ENCODE measurements at regions not wholly inside any gene's neighbourhood (a gene's known extent, or its start where the extent isn't known, plus 50 kb on each side); places are given as distances from the start of the nearest gene placed in this dataset.

GRCh38 chrY:8807648-8808408 is 529.4 kb upstream of the TSPY4 start:
- Histone ChIP-seq H3K4me3 (replicated peaks in 1 of 3; ENCODE audit: insufficient read depth in 1 of 3, low read depth in 2 of 3, low read length in 3 of 3) (no peak overlapping the region), H3K27ac (ENCODE audit: extremely low read length, insufficient read depth, low read length) (no peak overlapping the region), H4K20me1 (ENCODE audit: insufficient read depth, low read length) (no peaks in the 10 kb centered on the region), H3K9ac (ENCODE audit: insufficient read depth, low read depth, low read length) (no peak overlapping the region), H2AFZ (ENCODE audit: low read length) (no peak overlapping the region), H3K27me3 (ENCODE audit: control insufficient read depth in 1 of 2, insufficient read depth in 2 of 2, low read length in 2 of 2) (no peaks in the 10 kb centered on the region), H3K4me2 (ENCODE audit: low read depth, low read length) (no peak overlapping the region), H3K36me3 (replicated peaks in 1 of 2; ENCODE audit: control insufficient read depth in 1 of 2, insufficient read depth in 2 of 2, low read length in 2 of 2) (no peaks in the 10 kb centered on the region), H3K4me1 (ENCODE audit: insufficient read depth, low read length) (no peaks in the 10 kb centered on the region), H3K9me3 (ENCODE audit: low read length) (no peaks in the 10 kb centered on the region), H3K79me2 (ENCODE audit: insufficient read depth, low read length) (no peaks in the 10 kb centered on the region)
- CTCF ChIA-PET (ENCODE audit: low intra/inter-chr PET ratio, low total read pairs) = no interaction called here
- in situ Hi-C loops (cut with HindIII; ENCODE audit: extremely low pct_ligation_motif_present, low pct_unique_long_range_greater_than_20kb) (no loop called here), intact Hi-C loops (cut with micrococcal nuclease; ENCODE audit: unreplicated experiment) (no loop called here)
- POLR2A ChIA-PET = no interaction called here
- no peak for FAIRE-seq
- peak; percentile 42 for TF ChIP-seq STAG1 (CRISPR knock-in tag; IDR thresholded peaks at IDR 0.05)
- TF ChIP-seq CTCF (CRISPR knock-in tag; IDR thresholded peaks at IDR 0.05) = peak; percentile 20; the same call in 1 of the 2 replicates
- TF ChIP-seq YEATS4 (CRISPR knock-in tag; IDR thresholded peaks at IDR 0.05; ENCODE audit: borderline replicate concordance) = no peak
- no peak for DNase-seq (ENCODE audit: low spot score)
- WGBS (ENCODE audit: low lambda C conversion rate) = 63% methylated on average over 3 of the region's 5 CpGs
- no TSS peak for BruUV-seq (replicated peaks)
- no peak for ATAC-seq

GRCh38 chrY:8808611-8809010 is 528.7 kb upstream of the TSPY4 start:
- no TSS peak for BruUV-seq (replicated peaks)
- FAIRE-seq (peak; percentile 48), DNase-seq (ENCODE audit: low spot score) (no peak), ATAC-seq (no peak)
- ChIA-PET CTCF (ENCODE audit: low intra/inter-chr PET ratio, low total read pairs) (no interaction called here), POLR2A (no interaction called here)
- no peaks in the 10 kb centered on the region for H3K27me3 ChIP-seq (ENCODE audit: control insufficient read depth in 1 of 2, insufficient read depth in 2 of 2, low read length in 2 of 2)
- no peak overlapping the region for H3K4me3 ChIP-seq (replicated peaks in 1 of 3; ENCODE audit: insufficient read depth in 1 of 3, low read depth in 2 of 3, low read length in 3 of 3)
- no peak overlapping the region for H3K27ac ChIP-seq (ENCODE audit: extremely low read length, insufficient read depth, low read length)
- no peaks in the 10 kb centered on the region for H3K36me3 ChIP-seq (replicated peaks in 1 of 2; ENCODE audit: control insufficient read depth in 1 of 2, insufficient read depth in 2 of 2, low read length in 2 of 2)
- no peak overlapping the region for H2AFZ ChIP-seq (ENCODE audit: low read length)
- in situ Hi-C loops (cut with HindIII; ENCODE audit: extremely low pct_ligation_motif_present, low pct_unique_long_range_greater_than_20kb) (no loop called here), intact Hi-C loops (cut with micrococcal nuclease; ENCODE audit: unreplicated experiment) (no loop called here)
- WGBS (ENCODE audit: low lambda C conversion rate) = no CpG with 5 or more reads among the region's 3 CpGs
- no peaks in the 10 kb centered on the region for H3K79me2 ChIP-seq (ENCODE audit: insufficient read depth, low read length)
- H3K4me2 ChIP-seq (ENCODE audit: low read depth, low read length) = no peak overlapping the region
- H4K20me1 ChIP-seq (ENCODE audit: insufficient read depth, low read length) = no peaks in the 10 kb centered on the region
- H3K9me3 ChIP-seq (ENCODE audit: low read length) = no peaks in the 10 kb centered on the region
- H3K4me1 ChIP-seq (ENCODE audit: insufficient read depth, low read length) = no peaks in the 10 kb centered on the region
- no peak overlapping the region for H3K9ac ChIP-seq (ENCODE audit: insufficient read depth, low read depth, low read length)
- TF ChIP-seq GPN1 (CRISPR knock-in tag; IDR thresholded peaks at IDR 0.05; ENCODE audit: borderline replicate concordance) = no peak
- 0 out of 2 replicates have a peak, but pooled peaks have one; percentile 8 for TF ChIP-seq CTCF (CRISPR knock-in tag; IDR thresholded peaks at IDR 0.05)
- TF ChIP-seq AFF4 (CRISPR knock-in tag; IDR thresholded peaks at IDR 0.05) = no peak

Data from HepG2 (cell line).